ENCODE measurements at regions not wholly inside any gene's neighbourhood (a gene's known extent, or its start where the extent isn't known, plus 50 kb on each side); places are given as distances from the start of the nearest gene placed in this dataset.

DNA sequence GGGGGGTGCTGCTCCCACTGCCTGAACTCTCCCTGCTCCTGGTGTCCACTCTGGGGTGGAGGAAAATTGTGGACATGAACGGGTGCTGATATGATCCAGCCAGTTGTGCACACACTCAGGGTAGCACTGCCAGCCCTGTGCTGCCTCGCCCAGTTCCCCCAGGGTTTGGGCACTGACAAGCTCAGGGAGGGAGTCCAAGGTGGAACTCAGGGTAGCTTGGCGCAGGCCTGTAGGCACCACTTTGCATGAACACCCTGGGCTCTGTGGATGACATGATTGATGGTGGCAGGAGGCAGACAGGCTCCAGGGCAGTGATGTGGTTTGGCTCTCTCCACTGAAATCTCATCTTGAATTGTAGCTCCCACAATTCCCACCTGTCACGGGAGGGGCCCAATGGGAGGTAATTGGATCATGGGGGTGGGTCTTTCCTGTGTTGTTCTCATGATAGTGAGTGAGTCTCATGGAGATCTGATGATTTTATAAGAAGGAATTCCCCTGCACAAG lies 572.0 kb upstream of the PABPC4L start:
- TF ChIP-seq, protein P1, sequence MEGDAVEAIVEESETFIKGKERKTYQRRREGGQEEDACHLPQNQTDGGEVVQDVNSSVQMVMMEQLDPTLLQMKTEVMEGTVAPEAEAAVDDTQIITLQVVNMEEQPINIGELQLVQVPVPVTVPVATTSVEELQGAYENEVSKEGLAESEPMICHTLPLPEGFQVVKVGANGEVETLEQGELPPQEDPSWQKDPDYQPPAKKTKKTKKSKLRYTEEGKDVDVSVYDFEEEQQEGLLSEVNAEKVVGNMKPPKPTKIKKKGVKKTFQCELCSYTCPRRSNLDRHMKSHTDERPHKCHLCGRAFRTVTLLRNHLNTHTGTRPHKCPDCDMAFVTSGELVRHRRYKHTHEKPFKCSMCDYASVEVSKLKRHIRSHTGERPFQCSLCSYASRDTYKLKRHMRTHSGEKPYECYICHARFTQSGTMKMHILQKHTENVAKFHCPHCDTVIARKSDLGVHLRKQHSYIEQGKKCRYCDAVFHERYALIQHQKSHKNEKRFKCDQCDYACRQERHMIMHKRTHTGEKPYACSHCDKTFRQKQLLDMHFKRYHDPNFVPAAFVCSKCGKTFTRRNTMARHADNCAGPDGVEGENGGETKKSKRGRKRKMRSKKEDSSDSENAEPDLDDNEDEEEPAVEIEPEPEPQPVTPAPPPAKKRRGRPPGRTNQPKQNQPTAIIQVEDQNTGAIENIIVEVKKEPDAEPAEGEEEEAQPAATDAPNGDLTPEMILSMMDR (conservative IDR thresholded peaks at IDR 0.05) = no peak
- TF ChIP-seq EZH2 (IDR thresholded peaks at IDR 0.05; ENCODE audit: low read depth) = no peak
